ENCODE measurements at regions not wholly inside any gene's neighbourhood (a gene's known extent, or its start where the extent isn't known, plus 50 kb on each side); places are given as distances from the start of the nearest gene placed in this dataset.

- no peak overlapping the region for H2AFZ ChIP-seq (ENCODE audit: control insufficient read depth, low read depth, low read length)
- ChIA-PET CTCF (interaction anchor here (2.4 kb wide), 1 partner anchor 10 kb away, joined by 15 read pairs; no protein-coding TSS in a partner anchor), SMC1A (ENCODE audit: uncharacterized antibody, unreplicated experiment) (interaction anchor here (0.6 to 1.4 kb wide), 3 partner anchors 9 to 100 kb away, joined by 3 to 8 read pairs (median 4); no protein-coding TSS in a partner anchor), RAD21 (ENCODE audit: unreplicated experiment) (no interaction called here), POLR2A (no interaction called here)
- no peak for ATAC-seq
- BruUV-seq (replicated peaks), result no TSS peak
- in situ Hi-C loops (cut with MboI) (no loop called here), intact Hi-C loops (cut with micrococcal nuclease; ENCODE audit: unreplicated experiment) (no loop called here)
- no peaks in the 10 kb centered on the region for H4K20me1 ChIP-seq (ENCODE audit: control insufficient read depth, insufficient read depth)
- H3K27me3 ChIP-seq (replicated peaks in 1 of 2; ENCODE audit: control insufficient read depth in 2 of 2, insufficient read depth in 2 of 2, low read length in 1 of 2), result peaks cover 0 to 2% of the 10 kb centered on the region in 2 experiments; a peak in 2 of 4 replicates
- WGBS (ENCODE audit: insufficient coverage, insufficient replicate concordance, low lambda C conversion rate, missing lambda C conversion rate), result 54% methylated on average over 6 of the region's 6 CpGs
- no peak overlapping the region for H3K4me2 ChIP-seq (ENCODE audit: control insufficient read depth, insufficient read depth)
- FAIRE-seq, result no peak
- H3K27ac ChIP-seq (ENCODE audit: control insufficient read depth, insufficient read depth), result no peak overlapping the region
- no peak overlapping the region for H3K4me3 ChIP-seq
- H3K9me3 ChIP-seq (replicated peaks; ENCODE audit: control insufficient read depth, insufficient read depth, low read length), result no peaks in the 10 kb centered on the region
- no peaks in the 10 kb centered on the region for H3K36me3 ChIP-seq (ENCODE audit: control insufficient read depth in 2 of 2, insufficient read depth in 2 of 2, low read length in 1 of 2)
- TF ChIP-seq ZNF217 (IDR thresholded peaks at IDR 0.05), result no peak
- TF ChIP-seq BCL3 (IDR thresholded peaks at IDR 0.05; ENCODE audit: borderline replicate concordance, insufficient read depth, low read depth, low read length, poor library complexity, severe bottlenecking), result no peak
- TF ChIP-seq ZNF207 (IDR thresholded peaks at IDR 0.05; ENCODE audit: borderline replicate concordance), result no peak
- TF ChIP-seq CBX5 (IDR thresholded peaks at IDR 0.05; ENCODE audit: low read depth), result no peak
- TF ChIP-seq ESRRA (IDR thresholded peaks at IDR 0.05; ENCODE audit: low read length), result no peak
- no peak for TF ChIP-seq ETV6 (conservative IDR thresholded peaks at IDR 0.05 in 1 of 2, IDR thresholded peaks at IDR 0.05 in 1 of 2; ENCODE audit: borderline replicate concordance in 1 of 2, low read depth in 1 of 2)
- no peak for TF ChIP-seq PAX5 (IDR thresholded peaks at IDR 0.05; ENCODE audit: borderline replicate concordance, low read depth, low read length)
- TF ChIP-seq SPI1 (IDR thresholded peaks at IDR 0.05; ENCODE audit: borderline replicate concordance, insufficient read depth, low read depth, low read length), result no peak
- TF ChIP-seq TCF12 (IDR thresholded peaks at IDR 0.05; ENCODE audit: low read depth, low read length), result no peak
- no peak for TF ChIP-seq RCOR1 (conservative IDR thresholded peaks at IDR 0.05; ENCODE audit: low read depth, low read length)
- no peaks in the 10 kb centered on the region for H3K4me1 ChIP-seq (ENCODE audit: control insufficient read depth, insufficient read depth, low read length)
- H3K79me2 ChIP-seq (ENCODE audit: control insufficient read depth, insufficient read depth, low read length), result no peaks in the 10 kb centered on the region
- DNase-seq (ENCODE audit: low read depth, low spot score), result no peak
- no peak overlapping the region for H3K9ac ChIP-seq (ENCODE audit: control insufficient read depth, insufficient read depth, low read length)
Measured at GRCh38 chr11:128148208-128148607, 439.1 kb downstream of the ETS1 start.

All from GM12878 (cell line).